NCI-H510A (cell line): ENCODE measurements at regions not wholly inside any gene's neighbourhood (a gene's known extent, or its start where the extent isn't known, plus 50 kb on each side); places are given as distances from the start of the nearest gene placed in this dataset.
"Not testable (repeated sequence)": the region's sequence is repeated elsewhere in the genome, so short reads cannot be mapped to it uniquely, and the experiment has no call there.

Experiments used
- DNase-seq: peaks from one replicate; lab custom pipeline; 2025; lab: John Stamatoyannopoulos, UW

GRCh38 chr5:152113401-152113800, 188.8 kb upstream of the GLRA1 start:
- no peak for DNase-seq

- no peak for DNase-seq
Observed at GRCh38 chr5:152107220-152107619, 182.6 kb upstream of the GLRA1 start.

DNA sequence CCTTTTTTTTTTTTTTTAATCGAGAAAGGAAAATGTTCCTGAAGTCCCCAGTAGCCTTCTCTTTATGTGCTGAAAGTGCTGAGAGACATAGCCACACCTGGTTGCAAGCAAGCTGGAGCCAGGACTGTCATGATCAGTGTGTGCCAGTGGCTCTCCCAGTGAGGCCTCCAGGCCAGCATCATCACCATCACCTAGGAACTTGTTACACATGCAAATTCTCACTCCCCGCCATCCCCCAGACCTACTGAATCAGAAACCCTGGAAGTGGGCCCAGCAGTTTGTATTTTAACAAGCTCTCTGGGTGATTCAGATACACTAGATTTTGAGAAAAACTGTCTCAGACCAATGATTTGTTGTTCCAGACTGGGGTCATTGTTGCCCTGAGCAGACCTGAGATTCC, 181.9 kb upstream of the GLRA1 start:
- DNase-seq: no peak

GRCh38 chr5:152105085-152105484, 180.4 kb upstream of the GLRA1 start:
- DNase-seq: no peak

- DNase-seq: no peak
Observed at GRCh38 chr5:152104211-152104610, 179.6 kb upstream of the GLRA1 start.

- not testable (repeated sequence) for DNase-seq
Observed at GRCh38 chr5:152102908-152103307, 178.3 kb upstream of the GLRA1 start.

GRCh38 chr5:152102057-152102456, 177.4 kb upstream of the GLRA1 start:
- no peak for DNase-seq

DNA sequence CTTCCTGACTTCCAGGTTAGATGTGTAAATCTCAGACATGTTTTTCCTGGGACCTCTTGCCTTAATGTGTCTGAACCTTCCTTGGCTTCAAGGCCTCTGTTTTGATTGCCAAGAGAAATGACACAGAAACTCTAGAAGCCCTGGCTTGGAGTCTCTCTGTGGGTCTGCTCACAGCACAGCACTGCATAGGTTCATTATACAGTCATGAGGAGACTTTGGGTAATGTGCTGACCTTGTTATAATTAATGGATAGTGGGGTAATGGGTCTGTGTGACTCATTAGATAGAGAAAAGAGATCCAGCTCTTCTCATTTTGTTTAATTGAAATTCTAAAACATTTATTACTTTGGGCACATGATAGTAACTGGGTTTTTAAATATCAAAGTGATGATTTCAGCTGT, 175.8 kb upstream of the GLRA1 start:
- DNase-seq: no peak

- no peak for DNase-seq
Observed at GRCh38 chr5:152097128-152097527, 172.5 kb upstream of the GLRA1 start.

DNA sequence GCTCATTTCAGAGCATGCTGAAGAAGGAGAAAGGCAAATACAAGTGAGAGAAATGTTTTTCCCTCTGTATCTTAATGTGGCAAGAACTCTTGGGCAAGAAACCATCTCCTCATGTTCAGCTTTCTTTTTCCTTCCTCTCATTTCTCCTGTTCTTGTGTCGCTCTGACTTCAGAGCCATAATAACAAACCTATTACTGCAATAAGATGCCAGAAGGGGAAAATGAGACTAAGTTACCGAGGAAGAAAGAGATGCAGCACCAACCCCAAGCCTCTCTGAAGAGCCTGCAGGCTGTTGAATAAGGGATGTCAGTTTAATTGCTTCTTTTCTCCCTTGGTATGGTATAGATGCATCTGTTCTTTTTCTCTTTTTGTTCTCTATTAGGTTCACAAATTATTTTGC, 170.1 kb upstream of the GLRA1 start:
- no peak for DNase-seq

GRCh38 chr5:152094060-152094459, 169.4 kb upstream of the GLRA1 start:
- DNase-seq: no peak

DNA sequence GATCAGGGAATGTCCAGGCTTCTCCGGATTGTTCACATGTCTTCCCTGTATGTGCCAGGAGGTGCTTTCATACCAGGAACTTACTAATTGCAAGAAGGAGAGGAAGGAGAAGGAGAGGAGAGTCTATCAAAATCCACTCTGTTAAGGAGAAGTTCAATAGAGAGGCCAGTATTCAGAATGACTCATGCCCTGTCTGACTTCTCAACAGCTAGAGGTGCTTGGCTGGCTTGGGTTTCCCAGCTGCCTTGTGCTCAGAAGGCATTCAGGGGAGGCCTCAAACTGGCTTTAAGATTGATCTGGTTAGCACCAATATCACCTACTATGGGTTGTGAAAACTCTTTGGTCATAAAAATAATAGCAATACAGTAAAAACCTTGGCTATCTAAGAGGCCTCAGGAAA, 167.9 kb upstream of the GLRA1 start:
- DNase-seq: no peak

- no peak for DNase-seq
Observed at GRCh38 chr5:152089644-152090043, 165.0 kb upstream of the GLRA1 start.

GRCh38 chr5:152086668-152087067, 162.0 kb upstream of the GLRA1 start:
- no peak for DNase-seq

DNA sequence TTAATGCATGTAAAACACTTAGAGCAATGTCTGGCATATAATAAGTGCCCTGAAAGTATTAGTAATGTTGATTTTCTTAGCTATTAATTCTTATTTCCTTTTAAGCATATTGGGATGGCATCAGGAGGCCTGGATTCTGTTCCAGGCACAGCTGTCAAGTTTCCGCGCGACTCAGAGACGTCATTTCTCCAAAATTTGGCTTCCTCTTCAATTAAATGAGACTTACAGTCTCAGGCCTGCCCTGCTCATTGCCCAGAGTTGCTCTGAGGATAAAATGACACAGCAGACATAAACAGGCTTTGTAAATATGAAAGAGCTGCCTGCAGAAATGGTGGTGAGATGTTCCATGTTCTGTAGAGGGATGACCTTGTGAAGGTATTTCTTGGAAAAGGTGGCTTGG, 159.8 kb upstream of the GLRA1 start:
- no peak for DNase-seq

DNA sequence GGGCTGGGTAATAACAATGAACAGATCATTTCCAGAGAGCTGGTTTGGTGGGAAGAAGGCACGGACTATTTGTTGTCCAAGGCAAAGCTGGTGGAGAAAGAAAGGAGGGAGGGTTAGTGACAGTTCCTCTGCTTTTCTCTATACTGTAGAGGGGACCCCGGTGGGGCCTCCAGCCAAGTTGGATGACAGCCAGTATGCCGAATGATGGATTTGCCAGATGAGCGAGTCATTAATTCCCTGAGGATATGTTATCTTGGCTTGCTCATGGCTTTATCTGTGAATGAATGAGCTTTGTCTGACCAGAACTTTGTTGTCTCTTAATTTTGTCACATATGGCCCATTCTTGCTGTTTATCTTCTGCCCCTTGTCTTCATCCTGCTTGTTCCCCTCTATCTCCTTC, 158.6 kb upstream of the GLRA1 start:
- DNase-seq: no peak

DNA sequence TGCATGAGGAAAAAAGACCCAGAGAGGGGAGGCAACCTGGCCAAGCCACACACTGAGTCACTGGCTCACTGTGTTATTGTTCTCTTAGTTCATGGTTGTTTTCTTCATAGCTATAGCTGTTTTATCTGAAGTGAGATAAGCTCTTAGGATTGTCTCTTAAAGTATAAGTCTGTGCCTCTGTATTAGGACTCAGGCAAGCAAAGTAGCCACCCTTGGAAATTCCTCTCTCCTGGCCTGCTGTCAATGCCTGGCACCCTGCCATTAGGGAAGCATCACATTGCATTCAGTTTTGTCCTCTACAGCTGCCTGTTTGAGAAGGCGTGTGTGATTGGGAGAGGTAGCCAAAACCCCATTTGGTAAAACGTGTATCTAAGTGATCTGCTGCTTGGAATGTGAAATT, 147.4 kb upstream of the GLRA1 start:
- DNase-seq: no peak

DNA sequence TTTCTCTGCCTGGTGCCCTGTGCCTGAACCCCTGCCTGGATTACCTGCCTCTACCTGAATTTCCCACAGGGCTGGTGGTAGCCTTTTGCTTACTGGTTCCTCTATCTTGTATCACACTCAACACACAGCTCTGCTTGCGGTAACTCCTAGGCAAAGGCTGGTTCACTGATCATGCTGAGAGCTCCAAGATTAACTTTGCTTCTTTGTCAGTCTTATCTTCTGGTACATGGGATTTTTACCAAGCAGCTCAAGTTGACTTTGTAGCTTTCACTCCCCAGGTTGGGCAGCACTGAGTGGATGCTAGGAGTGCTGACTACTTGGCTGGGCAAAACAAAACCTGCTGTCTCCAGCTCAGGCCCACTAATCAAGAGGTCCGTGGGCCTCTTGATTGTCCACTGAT, 145.9 kb upstream of the GLRA1 start:
- no peak for DNase-seq

DNA sequence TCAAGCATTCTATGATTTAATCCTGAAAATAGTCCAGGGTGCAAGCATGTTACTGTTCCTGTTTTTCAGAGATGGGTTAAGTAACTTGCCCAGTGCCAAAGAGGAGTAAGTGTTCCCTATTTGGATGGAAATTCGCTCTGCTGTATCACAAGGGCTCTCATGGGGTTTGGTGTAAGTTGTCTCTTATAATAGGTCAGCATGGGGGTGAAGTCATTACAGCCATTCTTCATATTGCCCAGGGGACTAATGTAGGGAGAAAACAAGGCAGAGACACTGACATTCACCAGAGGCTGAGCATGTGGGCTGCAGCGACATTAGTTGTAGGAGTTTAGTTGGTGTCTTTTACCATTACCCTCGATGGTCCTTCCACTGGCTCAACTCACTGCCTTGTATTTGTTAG, 142.1 kb upstream of the GLRA1 start:
- no peak for DNase-seq

DNA sequence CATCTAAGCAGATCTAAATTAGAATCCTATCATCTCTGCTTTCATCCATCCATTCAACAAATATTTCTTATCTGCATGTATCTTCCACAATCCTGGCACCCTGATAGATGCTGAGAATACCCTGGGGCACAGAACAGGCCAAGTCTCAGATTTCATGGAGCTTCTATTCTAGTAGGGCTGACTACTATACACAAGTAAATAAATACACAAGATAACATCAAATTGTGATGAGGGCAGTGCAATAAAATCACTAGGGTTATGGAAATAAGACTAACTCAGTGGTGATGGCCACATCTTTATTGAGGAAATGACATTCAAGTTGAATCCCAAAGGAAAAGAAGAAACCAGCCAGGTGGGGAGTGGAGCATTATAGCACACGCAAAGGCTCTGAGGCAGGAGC, 138.4 kb upstream of the GLRA1 start:
- no peak for DNase-seq

- no peak for DNase-seq
Observed at GRCh38 chr5:152061095-152061494, 136.4 kb upstream of the GLRA1 start.

DNA sequence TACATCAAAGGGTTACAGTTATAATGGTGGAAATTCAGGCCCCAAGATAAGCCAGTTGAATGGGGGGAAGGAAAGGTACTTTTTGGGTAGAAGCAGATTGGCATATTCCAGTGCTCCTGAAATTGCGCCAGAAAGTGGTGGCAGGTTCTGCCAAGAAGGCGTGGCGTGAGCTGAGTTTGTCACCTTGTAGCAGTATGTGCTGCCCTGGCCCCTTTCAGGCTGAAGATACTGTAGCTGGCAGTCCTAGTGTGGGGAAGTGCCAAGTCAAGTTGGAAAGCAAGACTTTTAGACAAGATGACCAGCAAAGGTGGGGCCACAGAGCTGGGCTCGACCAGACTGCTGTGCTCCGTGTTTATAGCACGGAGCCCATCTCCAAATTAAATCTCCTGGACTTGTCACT, 133.6 kb upstream of the GLRA1 start:
- DNase-seq: no peak

GRCh38 chr5:152056931-152057330, 132.3 kb upstream of the GLRA1 start:
- no peak for DNase-seq

GRCh38 chr5:152052470-152052869, 127.8 kb upstream of the GLRA1 start:
- DNase-seq: no peak
